ENCODE measurements at regions not wholly inside any gene's neighbourhood (a gene's known extent, or its start where the extent isn't known, plus 50 kb on each side); places are given as distances from the start of the nearest gene placed in this dataset.

- Histone ChIP-seq H3K27me3 (ENCODE audit: insufficient read depth, low read depth, severe bottlenecking) (no peaks in the 10 kb centered on the region), H3K27ac (no peak overlapping the region), H3K4me3 (ENCODE audit: low read depth, low read length) (no peak overlapping the region), H3K9me3 (ENCODE audit: severe bottlenecking) (peaks cover 6% of the 10 kb centered on the region), H3K36me3 (no peaks in the 10 kb centered on the region)
- DNase-seq = no peak
- no peak for TF ChIP-seq CTCF (IDR thresholded peaks at IDR 0.05; ENCODE audit: low read depth, low read length)
Observed at GRCh38 chr2:59413751-59414570, 1139.5 kb downstream of the BCL11A start.

- H3K4me3 ChIP-seq (ENCODE audit: low read depth, low read length) = no peak overlapping the region
- no peak for DNase-seq
- H3K27ac ChIP-seq = no peak overlapping the region
- no peaks in the 10 kb centered on the region for H3K36me3 ChIP-seq
- no peak for TF ChIP-seq CTCF (IDR thresholded peaks at IDR 0.05; ENCODE audit: low read depth, low read length)
- no peaks in the 10 kb centered on the region for H3K9me3 ChIP-seq (ENCODE audit: severe bottlenecking)
- H3K27me3 ChIP-seq (ENCODE audit: insufficient read depth, low read depth, severe bottlenecking) = no peaks in the 10 kb centered on the region
Observed at GRCh38 chr2:59399126-59399525, 1154.3 kb downstream of the BCL11A start.

- no peak for DNase-seq
- Histone ChIP-seq H3K9me3 (ENCODE audit: severe bottlenecking) (no peaks in the 10 kb centered on the region), H3K27ac (no peak overlapping the region), H3K36me3 (no peaks in the 10 kb centered on the region), H3K27me3 (ENCODE audit: insufficient read depth, low read depth, severe bottlenecking) (no peaks in the 10 kb centered on the region), H3K4me3 (ENCODE audit: low read depth, low read length) (no peak overlapping the region)
- TF ChIP-seq CTCF (IDR thresholded peaks at IDR 0.05; ENCODE audit: low read depth, low read length) = no peak
Observed at GRCh38 chr2:59398081-59398480, 1155.4 kb downstream of the BCL11A start.

- Histone ChIP-seq H3K27me3 (ENCODE audit: insufficient read depth, low read depth, severe bottlenecking) (no peaks in the 10 kb centered on the region), H3K27ac (no peak overlapping the region), H3K4me3 (ENCODE audit: low read depth, low read length) (no peak overlapping the region), H3K9me3 (ENCODE audit: severe bottlenecking) (no peaks in the 10 kb centered on the region), H3K36me3 (no peaks in the 10 kb centered on the region)
- no peak for DNase-seq
- no peak for TF ChIP-seq CTCF (IDR thresholded peaks at IDR 0.05; ENCODE audit: low read depth, low read length)
Observed at GRCh38 chr2:59395119-59395518, 1154.0 kb upstream of the FANCL start.

GRCh38 chr2:59391896-59392295, 1150.8 kb upstream of the FANCL start:
- H3K27me3 ChIP-seq (ENCODE audit: insufficient read depth, low read depth, severe bottlenecking) = no peaks in the 10 kb centered on the region
- no peak overlapping the region for H3K27ac ChIP-seq
- no peak for TF ChIP-seq CTCF (IDR thresholded peaks at IDR 0.05; ENCODE audit: low read depth, low read length)
- no peaks in the 10 kb centered on the region for H3K9me3 ChIP-seq (ENCODE audit: severe bottlenecking)
- H3K4me3 ChIP-seq (ENCODE audit: low read depth, low read length) = no peak overlapping the region
- H3K36me3 ChIP-seq = no peaks in the 10 kb centered on the region
- no peak for DNase-seq

GRCh38 chr2:59390581-59390980, 1149.5 kb upstream of the FANCL start:
- no peaks in the 10 kb centered on the region for H3K9me3 ChIP-seq (ENCODE audit: severe bottlenecking)
- H3K4me3 ChIP-seq (ENCODE audit: low read depth, low read length) = no peak overlapping the region
- no peak overlapping the region for H3K27ac ChIP-seq
- no peaks in the 10 kb centered on the region for H3K36me3 ChIP-seq
- no peaks in the 10 kb centered on the region for H3K27me3 ChIP-seq (ENCODE audit: insufficient read depth, low read depth, severe bottlenecking)
- no peak for TF ChIP-seq CTCF (IDR thresholded peaks at IDR 0.05; ENCODE audit: low read depth, low read length)
- no peak for DNase-seq

All from WERI-Rb-1 (cell line).